Colonic mucosa (tissue), 4 donors: ENCODE measurements at regions not wholly inside any gene's neighbourhood (a gene's known extent, or its start where the extent isn't known, plus 50 kb on each side); places are given as distances from the start of the nearest gene placed in this dataset.

ENCODE experiments used
- DNase-seq: peaks from one replicate; pipeline ENCODE4 v3.0.0-alpha.2; 2020
- H3K27ac ChIP-seq: fragments of 200-600 bp; one replicate; pipeline ENCODE4 v1.8.0; 2021
- H3K27me3 ChIP-seq: fragments of 200-600 bp; one replicate; pipeline ENCODE4 v1.8.0; 2021
- H3K36me3 ChIP-seq: fragments of 200-600 bp; one replicate; pipeline ENCODE4 v1.8.0; 2021
- H3K4me1 ChIP-seq: fragments of 200-600 bp; one replicate; pipeline ENCODE4 v1.8.0; 2021; ENCODE audit warnings: mild to moderate bottlenecking
- H3K4me3 ChIP-seq: fragments of 200-600 bp; one replicate; pipeline ENCODE4 v1.8.0; 2021
- H3K9ac ChIP-seq, 2 donors: one replicate each; pipeline ENCODE4 v1.7.0; 2013; ENCODE audit warnings: control low read depth in 2 of 2, low read depth in 2 of 2, low read length in 2 of 2
- H3K9me3 ChIP-seq: fragments of 200-600 bp; one replicate; pipeline ENCODE4 v1.8.0; 2021
- intact Hi-C: fragments of 100-400 bp; cut with DNase I; formaldehyde crosslinking; loops from one replicate; pipeline ENCODE4 v1.14.1; 2022
- TF ChIP-seq, protein P1 (sequence below): fragments of 200-600 bp; IDR thresholded peaks from one replicate; pipeline ENCODE4 v1.8.0; 2022; ENCODE audit warnings: antibody characterized with exemption, mild to moderate bottlenecking
- donor health status: healthy.
- donor health status: DM: no; HTN: no; CAD: no.
- donor health status: DM: no; HTN: no; CAD: no.

DNA sequence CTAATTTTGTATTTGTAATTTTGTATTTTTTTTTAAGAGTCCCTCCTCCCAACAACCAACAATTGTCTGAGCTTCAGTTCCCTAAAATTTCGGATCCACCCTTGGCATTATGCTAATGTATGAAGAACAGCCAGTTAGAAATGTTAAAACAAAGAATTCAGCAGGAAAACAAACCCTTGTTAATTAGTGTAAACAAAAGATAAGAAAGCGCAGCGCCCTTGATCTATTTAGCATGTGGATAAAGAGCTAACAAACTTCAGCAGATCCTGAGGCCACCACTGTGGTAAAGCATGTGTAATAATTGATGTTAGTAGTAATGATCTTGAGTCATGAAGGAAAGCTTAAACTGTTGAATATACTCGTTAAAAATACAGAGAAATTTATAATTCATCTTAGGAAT, 199.8 kb downstream of the TMX1 start:
- TF ChIP-seq, protein P1, sequence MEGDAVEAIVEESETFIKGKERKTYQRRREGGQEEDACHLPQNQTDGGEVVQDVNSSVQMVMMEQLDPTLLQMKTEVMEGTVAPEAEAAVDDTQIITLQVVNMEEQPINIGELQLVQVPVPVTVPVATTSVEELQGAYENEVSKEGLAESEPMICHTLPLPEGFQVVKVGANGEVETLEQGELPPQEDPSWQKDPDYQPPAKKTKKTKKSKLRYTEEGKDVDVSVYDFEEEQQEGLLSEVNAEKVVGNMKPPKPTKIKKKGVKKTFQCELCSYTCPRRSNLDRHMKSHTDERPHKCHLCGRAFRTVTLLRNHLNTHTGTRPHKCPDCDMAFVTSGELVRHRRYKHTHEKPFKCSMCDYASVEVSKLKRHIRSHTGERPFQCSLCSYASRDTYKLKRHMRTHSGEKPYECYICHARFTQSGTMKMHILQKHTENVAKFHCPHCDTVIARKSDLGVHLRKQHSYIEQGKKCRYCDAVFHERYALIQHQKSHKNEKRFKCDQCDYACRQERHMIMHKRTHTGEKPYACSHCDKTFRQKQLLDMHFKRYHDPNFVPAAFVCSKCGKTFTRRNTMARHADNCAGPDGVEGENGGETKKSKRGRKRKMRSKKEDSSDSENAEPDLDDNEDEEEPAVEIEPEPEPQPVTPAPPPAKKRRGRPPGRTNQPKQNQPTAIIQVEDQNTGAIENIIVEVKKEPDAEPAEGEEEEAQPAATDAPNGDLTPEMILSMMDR: no peak
- Histone ChIP-seq H3K27ac (no peak overlapping the region), H3K36me3 (no peaks in the 10 kb centered on the region), H3K4me3 (no peak overlapping the region), H3K27me3 (no peaks in the 10 kb centered on the region), H3K4me1 (no peaks in the 10 kb centered on the region), H3K9ac (no peak overlapping the region), H3K9me3 (no peaks in the 10 kb centered on the region)
- DNase-seq: no peak
- intact Hi-C loops: no loop called here

- Histone ChIP-seq H3K9me3 (no peaks in the 10 kb centered on the region), H3K4me1 (no peaks in the 10 kb centered on the region), H3K36me3 (no peaks in the 10 kb centered on the region), H3K4me3 (no peak overlapping the region), H3K9ac (no peak overlapping the region), H3K27ac (no peak overlapping the region), H3K27me3 (no peaks in the 10 kb centered on the region)
- TF ChIP-seq, protein P1: no peak
- intact Hi-C loops: no loop called here
- no peak for DNase-seq
These were observed 201.0 kb downstream of the TMX1 start for GRCh38 chr14:51441001-51441400.

GRCh38 chr14:51442513-51443175, 202.6 kb downstream of the TMX1 start:
- no peaks in the 10 kb centered on the region for H3K36me3 ChIP-seq
- H3K27ac ChIP-seq: no peak overlapping the region
- intact Hi-C loops: no loop called here
- no peaks in the 10 kb centered on the region for H3K27me3 ChIP-seq
- H3K9me3 ChIP-seq: no peaks in the 10 kb centered on the region
- DNase-seq: no peak
- H3K4me3 ChIP-seq: no peak overlapping the region
- no peak overlapping the region for H3K9ac ChIP-seq
- H3K4me1 ChIP-seq: no peaks in the 10 kb centered on the region
- TF ChIP-seq, protein P1: no peak

DNA sequence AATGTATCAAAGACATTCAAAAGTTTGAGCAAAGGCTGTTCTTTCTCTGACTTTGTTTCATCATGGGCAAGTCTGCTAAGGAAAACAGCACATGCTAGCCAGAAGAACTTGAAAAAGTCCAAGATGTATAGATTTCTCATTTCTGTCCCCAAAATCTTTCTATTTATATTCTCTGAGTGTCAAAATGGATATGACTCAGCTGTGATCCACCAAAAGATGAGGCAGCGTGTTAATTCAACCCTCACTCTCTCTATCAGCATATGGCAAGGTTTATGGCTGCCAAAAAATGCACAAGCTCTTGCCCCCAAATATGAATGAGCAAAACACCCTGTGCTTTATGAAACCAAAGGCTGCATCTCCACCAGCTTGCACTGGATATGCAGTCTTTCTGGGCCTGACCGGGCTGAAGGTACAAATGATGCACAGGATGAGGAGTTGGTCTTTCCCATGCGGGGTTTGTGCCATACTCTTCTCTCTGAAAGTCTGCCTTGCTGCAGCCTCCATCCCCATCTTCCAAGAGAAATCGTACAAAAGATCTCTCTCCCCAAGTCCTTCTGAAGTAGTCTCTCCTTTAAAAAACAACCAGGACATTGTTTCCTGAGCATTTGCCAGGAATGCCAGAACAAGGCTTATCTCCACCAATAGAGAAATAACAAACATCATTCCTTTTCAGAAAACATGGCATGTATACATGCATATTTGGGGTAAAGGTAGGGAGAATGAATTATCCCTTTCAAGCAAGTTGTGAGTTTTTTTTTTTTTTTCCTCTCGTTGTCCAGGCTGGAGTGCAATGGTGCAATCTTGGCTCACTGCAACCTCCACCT, 203.4 kb downstream of the TMX1 start:
- H3K27me3 ChIP-seq: no peaks in the 10 kb centered on the region
- intact Hi-C loops: no loop called here
- no peak overlapping the region for H3K4me3 ChIP-seq
- TF ChIP-seq, protein P1: no peak
- no peaks in the 10 kb centered on the region for H3K36me3 ChIP-seq
- H3K9ac ChIP-seq: no peak overlapping the region
- no peaks in the 10 kb centered on the region for H3K9me3 ChIP-seq
- no peak overlapping the region for H3K27ac ChIP-seq
- H3K4me1 ChIP-seq: no peaks in the 10 kb centered on the region
- DNase-seq: no peak

- no peaks in the 10 kb centered on the region for H3K9me3 ChIP-seq
- DNase-seq: no peak
These were observed 204.4 kb downstream of the TMX1 start for GRCh38 chr14:51444353-51445000.

More at GRCh38 chr14:51444353-51445000, 204.4 kb downstream of the TMX1 start:
- TF ChIP-seq, protein P1: no peak
- no peaks in the 10 kb centered on the region for H3K36me3 ChIP-seq
- H3K4me1 ChIP-seq: no peaks in the 10 kb centered on the region
- H3K4me3 ChIP-seq: no peak overlapping the region
- no peak overlapping the region for H3K27ac ChIP-seq
- intact Hi-C loops: no loop called here
- H3K27me3 ChIP-seq: no peaks in the 10 kb centered on the region
- H3K9ac ChIP-seq: no peak overlapping the region
